DOHH2 (cell line): ENCODE measurements at regions not wholly inside any gene's neighbourhood (a gene's known extent, or its start where the extent isn't known, plus 50 kb on each side); places are given as distances from the start of the nearest gene placed in this dataset.

Experiments used
- H3F3A ChIP-seq: fragments of 200-600 bp; sonication (generic), shearing (Covaris generic); 2 replicates; pipeline ENCODE4 v1.6.0; 2016; ENCODE audit warnings: antibody characterized with exemption, mild to moderate bottlenecking; ENCODE audit not compliant: control insufficient read depth, insufficient read depth
- H3K27ac ChIP-seq: fragments of 200-600 bp; sonication (generic); 2 replicates; pipeline ENCODE4 v1.5.1; 2014; ENCODE audit warnings: low read depth, mild to moderate bottlenecking, low read length, moderate library complexity
- H3K27me3 ChIP-seq: fragments of 200-600 bp; sonication (generic); 2 replicates; pipeline ENCODE4 v1.6.1; 2014; ENCODE audit warnings: mild to moderate bottlenecking, low read length, mixed read lengths; ENCODE audit not compliant: control insufficient read depth
- H3K36me3 ChIP-seq: fragments of 200-600 bp; sonication (generic); 2 replicates; pipeline ENCODE4 v1.6.1; 2014; ENCODE audit warnings: mild to moderate bottlenecking, low read length, moderate library complexity, mixed read lengths; ENCODE audit not compliant: control insufficient read depth
- H3K4me1 ChIP-seq: fragments of 200-600 bp; sonication (generic); 2 replicates; pipeline ENCODE4 v1.6.1; 2014; ENCODE audit warnings: mild to moderate bottlenecking, low read length, mixed read lengths; ENCODE audit not compliant: control insufficient read depth
- H3K4me2 ChIP-seq: fragments of 200-600 bp; sonication (generic); 2 replicates; pipeline ENCODE4 v1.6.0; 2014; ENCODE audit warnings: mild to moderate bottlenecking, low read length, moderate library complexity
- H3K4me3 ChIP-seq: fragments of 200-600 bp; sonication (generic); 2 replicates; pipeline ENCODE4 v1.5.1; 2014; ENCODE audit warnings: mild to moderate bottlenecking, low read length, mixed read lengths
- H3K79me2 ChIP-seq: fragments of 200-600 bp; sonication (generic); 2 replicates; pipeline ENCODE4 v1.6.1; 2014; ENCODE audit warnings: mild to moderate bottlenecking, low read length, mixed read lengths; ENCODE audit not compliant: control insufficient read depth
- H3K9me2 ChIP-seq: fragments of 200-600 bp; sonication (generic); replicated peaks from 2 replicates; pipeline ENCODE4 v1.6.1; 2014; ENCODE audit warnings: mild to moderate bottlenecking, low read length, mixed read lengths; ENCODE audit not compliant: control insufficient read depth
- H3K9me3 ChIP-seq: fragments of 200-600 bp; sonication (generic); 2 replicates; pipeline ENCODE4 v1.6.1; 2014; ENCODE audit warnings: antibody characterized with exemption, low read length, mixed read lengths; ENCODE audit not compliant: control insufficient read depth, insufficient read depth
- H4K20me1 ChIP-seq: fragments of 200-600 bp; sonication (generic); 2 replicates; pipeline ENCODE4 v1.6.0; 2014; ENCODE audit warnings: low read depth, mild to moderate bottlenecking, antibody characterized with exemption, low read length, moderate library complexity; ENCODE audit not compliant: control insufficient read depth, insufficient read depth
- EZH2phosphoT487 ChIP-seq: fragments of 200-600 bp; sonication (generic); IDR thresholded peaks from 2 replicates; pipeline ENCODE4 v1.6.1; 2017; ENCODE audit warnings: borderline replicate concordance, mild to moderate bottlenecking, antibody characterized with exemption, low read length, moderate library complexity, mixed read lengths
- TF ChIP-seq, protein P1 (sequence below): fragments of 200-600 bp; sonication (generic); IDR thresholded peaks from one replicate; pipeline ENCODE4 v1.5.1; 2014; ENCODE audit warnings: antibody characterized with exemption, mild to moderate bottlenecking, low read depth, low read length; ENCODE audit not compliant: poor library complexity, severe bottlenecking

DNA sequence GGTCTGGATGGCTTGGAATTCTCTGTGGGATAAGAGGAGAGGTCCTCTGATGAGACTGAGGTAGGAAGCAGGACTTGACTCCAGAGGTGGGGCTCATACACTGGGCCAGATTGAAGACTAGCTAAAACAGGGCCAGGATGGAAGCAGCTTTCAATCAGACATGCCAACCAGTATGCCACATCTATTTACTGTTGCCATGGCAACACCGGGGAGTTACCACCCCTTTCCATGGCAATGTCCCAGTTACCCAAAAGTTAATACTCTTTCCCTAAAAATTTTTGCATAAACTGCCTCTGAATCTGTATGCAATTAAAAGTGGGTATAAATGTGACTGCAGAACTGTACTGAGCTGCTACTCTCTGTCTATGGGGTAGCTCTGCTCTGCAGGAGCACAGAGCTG lies 247.5 kb upstream of the ZBED5 start:
- Histone ChIP-seq H3K27ac (no peak overlapping the region), H4K20me1 (no peaks in the 10 kb centered on the region), H3K4me1 (no peaks in the 10 kb centered on the region), H3K79me2 (no peaks in the 10 kb centered on the region), H3K4me3 (no peak overlapping the region), H3K27me3 (peaks cover 5% of the 10 kb centered on the region; the same call in 1 of the 2 replicates), H3K9me3 (no peaks in the 10 kb centered on the region), H3K4me2 (no peak overlapping the region), H3K9me2 (no peaks in the 10 kb centered on the region), H3F3A (no peaks in the 10 kb centered on the region), H3K36me3 (no peaks in the 10 kb centered on the region)
- TF ChIP-seq EZH2phosphoT487, result no peak
- TF ChIP-seq, protein P1, sequence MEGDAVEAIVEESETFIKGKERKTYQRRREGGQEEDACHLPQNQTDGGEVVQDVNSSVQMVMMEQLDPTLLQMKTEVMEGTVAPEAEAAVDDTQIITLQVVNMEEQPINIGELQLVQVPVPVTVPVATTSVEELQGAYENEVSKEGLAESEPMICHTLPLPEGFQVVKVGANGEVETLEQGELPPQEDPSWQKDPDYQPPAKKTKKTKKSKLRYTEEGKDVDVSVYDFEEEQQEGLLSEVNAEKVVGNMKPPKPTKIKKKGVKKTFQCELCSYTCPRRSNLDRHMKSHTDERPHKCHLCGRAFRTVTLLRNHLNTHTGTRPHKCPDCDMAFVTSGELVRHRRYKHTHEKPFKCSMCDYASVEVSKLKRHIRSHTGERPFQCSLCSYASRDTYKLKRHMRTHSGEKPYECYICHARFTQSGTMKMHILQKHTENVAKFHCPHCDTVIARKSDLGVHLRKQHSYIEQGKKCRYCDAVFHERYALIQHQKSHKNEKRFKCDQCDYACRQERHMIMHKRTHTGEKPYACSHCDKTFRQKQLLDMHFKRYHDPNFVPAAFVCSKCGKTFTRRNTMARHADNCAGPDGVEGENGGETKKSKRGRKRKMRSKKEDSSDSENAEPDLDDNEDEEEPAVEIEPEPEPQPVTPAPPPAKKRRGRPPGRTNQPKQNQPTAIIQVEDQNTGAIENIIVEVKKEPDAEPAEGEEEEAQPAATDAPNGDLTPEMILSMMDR, result no peak

DNA sequence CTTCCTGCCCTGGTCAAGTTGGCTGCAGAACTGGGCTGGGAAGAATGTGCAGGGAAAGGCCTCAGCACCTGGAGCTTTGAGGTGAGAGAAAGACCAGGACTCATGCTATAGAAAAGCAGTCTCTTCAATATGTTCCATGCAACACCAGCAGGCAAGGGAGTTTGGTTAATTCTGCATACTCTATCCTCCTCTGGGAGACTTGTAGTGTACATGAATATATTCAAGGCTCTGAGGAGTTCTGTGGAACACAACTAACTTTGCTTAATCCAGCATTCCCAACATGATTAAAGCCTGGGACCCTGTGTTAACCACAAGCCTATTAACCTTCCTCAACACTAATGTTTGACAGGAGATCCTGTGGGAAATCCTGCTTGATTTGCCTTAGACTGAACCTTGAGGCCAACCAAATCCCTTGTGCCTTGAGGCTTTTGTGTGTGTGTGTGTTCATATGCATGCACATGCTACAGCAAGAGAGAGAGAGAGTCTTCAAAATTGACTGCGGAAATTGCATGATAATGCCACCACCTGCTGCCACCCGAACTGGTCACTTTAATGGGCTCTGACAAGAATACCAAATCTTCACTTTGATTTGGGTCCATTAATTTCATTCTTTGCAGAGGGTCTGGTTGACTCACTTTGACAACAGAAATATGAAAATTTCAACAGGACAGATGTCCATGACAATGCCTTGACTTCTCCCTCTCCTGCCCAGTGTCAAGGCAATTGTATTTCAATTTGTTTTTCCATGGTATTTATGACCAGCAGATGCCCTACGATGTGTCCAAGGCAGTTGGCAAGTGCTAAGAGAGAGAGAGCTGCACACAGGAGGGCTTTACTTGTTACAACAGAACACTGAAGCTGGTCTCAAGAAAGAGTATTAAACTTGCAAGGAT lies 238.2 kb upstream of the ZBED5 start:
- H4K20me1 ChIP-seq, result no peaks in the 10 kb centered on the region
- H3K9me3 ChIP-seq, result peaks cover 13% of the 10 kb centered on the region; the same call in 1 of the 2 replicates
- no peak overlapping the region for H3K4me3 ChIP-seq
- TF ChIP-seq, protein P1, result no peak
- no peak for TF ChIP-seq EZH2phosphoT487
- H3K27ac ChIP-seq, result no peak overlapping the region
- no peaks in the 10 kb centered on the region for H3K36me3 ChIP-seq
- H3K4me1 ChIP-seq, result no peaks in the 10 kb centered on the region
- no peak overlapping the region for H3K4me2 ChIP-seq
- H3K79me2 ChIP-seq, result no peaks in the 10 kb centered on the region
- no peaks in the 10 kb centered on the region for H3F3A ChIP-seq
- peaks cover 8% of the 10 kb centered on the region; the same call in 1 of the 2 replicates for H3K27me3 ChIP-seq
- no peaks in the 10 kb centered on the region for H3K9me2 ChIP-seq

DNA sequence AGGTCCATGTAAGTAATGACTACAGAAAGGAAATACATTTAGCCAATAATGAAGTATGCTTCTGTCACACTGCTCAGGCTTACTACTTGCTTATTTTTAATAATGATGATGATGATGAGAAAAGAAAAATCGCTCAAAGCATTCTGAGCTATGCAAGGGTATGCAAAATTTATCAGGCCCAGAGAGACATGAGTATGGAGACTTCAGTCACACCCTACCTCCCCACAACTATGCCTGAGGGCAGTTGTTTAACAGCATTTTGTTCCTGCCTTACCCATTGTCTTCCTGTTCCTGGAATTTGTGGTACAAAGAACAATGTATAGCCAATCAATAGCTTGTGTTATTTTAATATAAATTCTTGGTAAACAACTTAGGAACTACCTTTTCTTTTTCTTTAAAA lies 232.6 kb upstream of the ZBED5 start:
- H3K27ac ChIP-seq, result no peak overlapping the region
- H3K4me1 ChIP-seq, result no peaks in the 10 kb centered on the region
- H3K9me2 ChIP-seq, result no peaks in the 10 kb centered on the region
- H3K36me3 ChIP-seq, result no peaks in the 10 kb centered on the region
- H3K4me2 ChIP-seq, result no peak overlapping the region
- H3K4me3 ChIP-seq, result no peak overlapping the region
- H3F3A ChIP-seq, result no peaks in the 10 kb centered on the region
- H3K79me2 ChIP-seq, result no peaks in the 10 kb centered on the region
- no peak for TF ChIP-seq EZH2phosphoT487
- TF ChIP-seq, protein P1, result no peak
- peaks cover 17% of the 10 kb centered on the region; the same call in 1 of the 2 replicates for H3K9me3 ChIP-seq
- no peaks in the 10 kb centered on the region; the same call in 1 of the 2 replicates for H3K27me3 ChIP-seq
- H4K20me1 ChIP-seq, result no peaks in the 10 kb centered on the region
